Endothelial cell of umbilical vein (primary cell): ENCODE measurements at regions not wholly inside any gene's neighbourhood (a gene's known extent, or its start where the extent isn't known, plus 50 kb on each side); places are given as distances from the start of the nearest gene placed in this dataset.

Experiments used
- BruUV-seq: library from RNA; stranded (reverse); fragments of 400-500 nt; replicated peaks from 2 replicates; lab custom pipeline; 2021; lab: Mats Ljungman, UMichigan
- CTCF ChIA-PET: fragments of 300-600, 350-600 bp; sonication (Branson Sonifier 250); formaldehyde crosslinking; loops from one replicate; lab custom pipeline; 2021; ENCODE audit warnings: antibody characterized with exemption, inconsistent platforms; lab: Charles Lee
- POLR2A ChIA-PET: fragments of 300-600, 350-600 bp; sonication (Branson Sonifier 250); formaldehyde crosslinking; loops from one replicate; lab custom pipeline; 2021; ENCODE audit warnings: antibody characterized with exemption, inconsistent platforms; lab: Charles Lee
- DNase-seq: peaks from one replicate; pipeline ENCODE4 v3.0.0-alpha.2; 2011; ENCODE audit warnings: low read depth, low spot score
- FAIRE-seq: peaks from 2 replicates; lab custom pipeline; 2011; peaks lifted over from hg19 to GRCh38; lab: Jason Lieb, UNC
- H2AFZ ChIP-seq: 2 replicates; pipeline ENCODE4 v1.6.0; 2012; ENCODE audit warnings: low read depth, low read length, control low read depth, inconsistent platforms
- H3K27ac ChIP-seq: 2 replicates; pipeline ENCODE4 v1.5.1; 2011; ENCODE audit warnings: low read depth, mild to moderate bottlenecking, control low read depth, low read length, moderate library complexity; ENCODE audit not compliant: insufficient read depth
- H3K27me3 ChIP-seq, 2 experiments: 2 replicates each; pipeline versions ENCODE4 v1.6.0 to v1.6.1; 2011; ENCODE audit warnings: low read length in 2 of 2, mixed read lengths in 1 of 2; ENCODE audit not compliant: control insufficient read depth in 2 of 2, insufficient read depth in 2 of 2
- H3K36me3 ChIP-seq, 2 experiments: 2 replicates in 1 of 2; 3 replicates in 1 of 2; pipeline ENCODE4 v1.5.1; 2011; ENCODE audit warnings: low read length in 2 of 2, mild to moderate bottlenecking in 1 of 2, moderate library complexity in 1 of 2; ENCODE audit not compliant: control insufficient read depth in 2 of 2, insufficient read depth in 2 of 2; ENCODE audit errors: extremely low read depth in 1 of 2
- H3K4me1 ChIP-seq: 3 replicates; pipeline ENCODE4 v1.5.1; 2011; ENCODE audit warnings: mild to moderate bottlenecking, low read length; ENCODE audit not compliant: control insufficient read depth, insufficient read depth; ENCODE audit errors: extremely low read depth
- H3K4me2 ChIP-seq: 2 replicates; pipeline ENCODE4 v1.6.1; 2011; ENCODE audit warnings: low read length, control low read depth, mixed read lengths; ENCODE audit not compliant: insufficient read depth
- H3K4me3 ChIP-seq, 3 experiments: fragments of 200-600 bp in 1 of 3; sonication (generic), shearing (Covaris generic) in 1 of 3; replicated peaks in 1 of 3; 2 replicates each; pipeline ENCODE4 v1.5.1; 2011 to 2016; ENCODE audit warnings: control low read depth in 3 of 3, low read length in 3 of 3, mild to moderate bottlenecking in 2 of 3, inconsistent platforms in 1 of 3, low read depth in 1 of 3, moderate library complexity in 1 of 3; ENCODE audit not compliant: insufficient read depth in 1 of 3
- H3K79me2 ChIP-seq: 2 replicates; pipeline ENCODE4 v1.6.0; 2012; ENCODE audit warnings: low read length, inconsistent platforms; ENCODE audit not compliant: control insufficient read depth, insufficient read depth
- H3K9ac ChIP-seq: replicated peaks from 2 replicates; pipeline ENCODE3; 2011; ENCODE audit warnings: low read length, control low read depth; ENCODE audit not compliant: insufficient read depth; ENCODE audit errors: extremely low read depth
- H3K9me1 ChIP-seq: replicated peaks from 3 replicates; pipeline ENCODE4 v1.6.0; 2011; ENCODE audit warnings: mild to moderate bottlenecking, low read length; ENCODE audit not compliant: control insufficient read depth, insufficient read depth; ENCODE audit errors: extremely low read depth
- H3K9me3 ChIP-seq: replicated peaks from 2 replicates; pipeline ENCODE4 v1.5.1; 2012; ENCODE audit warnings: low read length, inconsistent platforms; ENCODE audit not compliant: control insufficient read depth, insufficient read depth
- H4K20me1 ChIP-seq: replicated peaks from 2 replicates; pipeline ENCODE3; 2011; ENCODE audit warnings: mild to moderate bottlenecking, low read length; ENCODE audit not compliant: control insufficient read depth, insufficient read depth; ENCODE audit errors: extremely low read depth
- CTCF ChIP-seq, 2 donors: IDR thresholded peaks; 1 replicate in 1 of 2; 2 replicates in 1 of 2; pipeline ENCODE4 v1.5.1; 2011; ENCODE audit warnings: low read length in 2 of 2, mild to moderate bottlenecking in 2 of 2, moderate library complexity in 2 of 2, control low read depth in 1 of 2, inconsistent platforms in 1 of 2, low read depth in 1 of 2; ENCODE audit not compliant: insufficient read depth in 1 of 2; ENCODE audit errors: extremely low read depth in 1 of 2
- EZH2 ChIP-seq: IDR thresholded peaks from 2 replicates; pipeline ENCODE4 v1.6.1; 2012; ENCODE audit warnings: borderline replicate concordance, low read depth, mild to moderate bottlenecking, moderate library complexity, low read length, inconsistent platforms; ENCODE audit not compliant: severe bottlenecking
- FOS ChIP-seq: IDR thresholded peaks from 2 replicates; pipeline ENCODE4 v1.6.1; 2011; ENCODE audit warnings: mild to moderate bottlenecking, low read length, moderate library complexity, borderline replicate concordance; ENCODE audit not compliant: insufficient read depth
- GATA2 ChIP-seq: IDR thresholded peaks from 2 replicates; pipeline ENCODE4 v1.7.0; 2011; ENCODE audit warnings: low read depth, mild to moderate bottlenecking, moderate library complexity, mixed read lengths, low read length; ENCODE audit not compliant: insufficient read length, insufficient read depth
- JUN ChIP-seq: IDR thresholded peaks from 2 replicates; pipeline ENCODE4 v1.6.1; 2011; ENCODE audit warnings: borderline replicate concordance, low read depth; ENCODE audit not compliant: insufficient read length, insufficient read depth
- MAX ChIP-seq: IDR thresholded peaks from 2 replicates; pipeline ENCODE4 v1.6.1; 2011; ENCODE audit not compliant: insufficient read depth, insufficient read length
- MYC ChIP-seq: IDR thresholded peaks from one replicate; pipeline ENCODE4 v1.6.1; 2011; ENCODE audit warnings: mild to moderate bottlenecking, low read depth, low read length
- POLR2A ChIP-seq: IDR thresholded peaks from 2 replicates; pipeline ENCODE4 v1.6.1; 2012; ENCODE audit warnings: low read depth, mild to moderate bottlenecking, control low read depth, low read length
- POLR2AphosphoS5 ChIP-seq: IDR thresholded peaks from 2 replicates; pipeline ENCODE4 v1.6.1; 2012; ENCODE audit warnings: low read depth, mild to moderate bottlenecking, control low read depth, low read length, moderate library complexity; ENCODE audit not compliant: insufficient read depth
- dilution Hi-C: fragments of 300-500 bp; cut with MboI; formaldehyde crosslinking; loops from one replicate; pipeline ENCODE4 v1.15.0; 2019; ENCODE audit warnings: low sequenced_read_pairs; ENCODE audit not compliant: extremely low pct_ligation_motif_present
- intact Hi-C: fragments of 100-400 bp; cut with micrococcal nuclease; formaldehyde crosslinking; loops from one replicate; pipeline ENCODE4 v1.10.0; 2022

- dilution Hi-C loops, result no loop called here
These were observed 618.8 kb upstream of the GRID2 start for GRCh38 chr4:91684955-91685354.

More at GRCh38 chr4:91684955-91685354, 618.8 kb upstream of the GRID2 start:
- no peak for TF ChIP-seq EZH2
- TF ChIP-seq JUN, result no peak
- no peak for TF ChIP-seq POLR2AphosphoS5
- no peak for TF ChIP-seq FOS
- no peak for TF ChIP-seq POLR2A
- TF ChIP-seq GATA2, result no peak
- TF ChIP-seq CTCF (IDR thresholded peaks at IDR 0.05; ENCODE audit: extremely low read depth in 1 of 2, insufficient read depth in 1 of 2, low read depth in 1 of 2, low read length in 2 of 2), result no peak
- no peak for TF ChIP-seq MAX
- TF ChIP-seq MYC, result no peak
- Histone ChIP-seq H3K4me2 (no peak overlapping the region), H4K20me1 (no peaks in the 10 kb centered on the region), H3K79me2 (no peaks in the 10 kb centered on the region), H2AFZ (no peak overlapping the region), H3K9ac (no peak overlapping the region), H3K27me3 (no peaks in the 10 kb centered on the region), H3K9me1 (no peaks in the 10 kb centered on the region), H3K36me3 (no peaks in the 10 kb centered on the region), H3K27ac (no peak overlapping the region), H3K4me1 (no peaks in the 10 kb centered on the region), H3K4me3 (no peak overlapping the region), H3K9me3 (no peaks in the 10 kb centered on the region)
- CTCF ChIA-PET, result no interaction called here
- no TSS peak for BruUV-seq
- POLR2A ChIA-PET, result no interaction called here
- DNase-seq (no peak), FAIRE-seq (no peak)
- intact Hi-C loops, result no loop called here
